HG02759 (cell line): ENCODE measurements at regions not wholly inside any gene's neighbourhood (a gene's known extent, or its start where the extent isn't known, plus 50 kb on each side); places are given as distances from the start of the nearest gene placed in this dataset.

Experiments used
- ATAC-seq: cut with Tn5 transposase; IDR thresholded peaks from one replicate; pipeline ENCODE4 v1.9.1; 2021; ENCODE audit warnings: mild to moderate bottlenecking, moderate library complexity; ENCODE audit not compliant: unreplicated experiment

GRCh38 chr3:182190056-182190455, 478.3 kb downstream of the SOX2 start:
- no peak for ATAC-seq

GRCh38 chr3:182198345-182198744, 486.6 kb downstream of the SOX2 start:
- no peak for ATAC-seq

GRCh38 chr3:182201456-182202168, 489.9 kb downstream of the SOX2 start:
- no peak for ATAC-seq

- no peak for ATAC-seq
These were observed 500.9 kb downstream of the SOX2 start for GRCh38 chr3:182212479-182213076.

GRCh38 chr3:182214416-182214815, 502.7 kb downstream of the SOX2 start:
- no peak for ATAC-seq

GRCh38 chr3:182215881-182216280, 504.2 kb downstream of the SOX2 start:
- ATAC-seq = no peak

GRCh38 chr3:182216311-182216970, 504.7 kb downstream of the SOX2 start:
- ATAC-seq = no peak

GRCh38 chr3:182220013-182220412, 508.3 kb downstream of the SOX2 start:
- ATAC-seq = no peak

- ATAC-seq = no peak
These were observed 508.7 kb downstream of the SOX2 start for GRCh38 chr3:182220471-182220870.

- ATAC-seq = no peak
These were observed 515.3 kb downstream of the SOX2 start for GRCh38 chr3:182226995-182227394.

- ATAC-seq = no peak
These were observed 521.7 kb downstream of the SOX2 start for GRCh38 chr3:182233405-182233804.

GRCh38 chr3:182233957-182234356, 522.2 kb downstream of the SOX2 start:
- no peak for ATAC-seq

GRCh38 chr3:182234881-182235280, 523.2 kb downstream of the SOX2 start:
- no peak for ATAC-seq

- ATAC-seq = no peak
These were observed 523.8 kb downstream of the SOX2 start for GRCh38 chr3:182235504-182235903.

- ATAC-seq = no peak
These were observed 526.4 kb downstream of the SOX2 start for GRCh38 chr3:182238126-182238525.

- ATAC-seq = no peak
These were observed 527.6 kb downstream of the SOX2 start for GRCh38 chr3:182239316-182239715.

- ATAC-seq = no peak
These were observed 528.7 kb downstream of the SOX2 start for GRCh38 chr3:182240474-182240873.

- no peak for ATAC-seq
These were observed 529.6 kb downstream of the SOX2 start for GRCh38 chr3:182241196-182241765.

GRCh38 chr3:182241766-182242488, 530.2 kb downstream of the SOX2 start:
- ATAC-seq = no peak

GRCh38 chr3:182242489-182242942, 530.8 kb downstream of the SOX2 start:
- no peak for ATAC-seq

- ATAC-seq = no peak
These were observed 531.9 kb downstream of the SOX2 start for GRCh38 chr3:182243625-182244024.
